GM21390 (cell line): ENCODE measurements at regions not wholly inside any gene's neighbourhood (a gene's known extent, or its start where the extent isn't known, plus 50 kb on each side); places are given as distances from the start of the nearest gene placed in this dataset.
"Not testable (repeated sequence)": the region's sequence is repeated elsewhere in the genome, so short reads cannot be mapped to it uniquely, and the experiment has no call there.

Experiments used
- ATAC-seq: cut with Tn5 transposase; IDR thresholded peaks from one replicate; pipeline ENCODE4 v1.9.1; 2021; ENCODE audit not compliant: unreplicated experiment

DNA sequence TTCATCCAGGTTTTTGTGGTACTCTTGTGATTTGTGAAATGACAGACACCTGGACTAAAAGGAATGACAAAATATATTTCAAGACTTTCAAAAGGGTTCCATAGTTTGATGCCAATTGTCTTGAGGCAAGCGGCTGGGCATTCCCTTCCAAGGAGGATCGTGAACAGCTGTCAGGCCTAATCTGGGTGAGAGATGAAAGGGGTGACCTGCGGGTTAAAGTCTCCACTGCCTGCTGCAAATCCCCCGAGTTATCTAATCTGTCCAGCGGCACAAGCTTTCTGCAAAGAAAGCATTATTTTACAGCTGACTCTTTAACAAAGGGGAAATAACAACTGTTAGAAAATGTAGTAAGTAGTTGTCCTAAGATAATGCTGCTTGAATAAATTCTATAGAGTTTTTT is 128.7 kb upstream of the MB21D2 start:
- ATAC-seq = no peak

DNA sequence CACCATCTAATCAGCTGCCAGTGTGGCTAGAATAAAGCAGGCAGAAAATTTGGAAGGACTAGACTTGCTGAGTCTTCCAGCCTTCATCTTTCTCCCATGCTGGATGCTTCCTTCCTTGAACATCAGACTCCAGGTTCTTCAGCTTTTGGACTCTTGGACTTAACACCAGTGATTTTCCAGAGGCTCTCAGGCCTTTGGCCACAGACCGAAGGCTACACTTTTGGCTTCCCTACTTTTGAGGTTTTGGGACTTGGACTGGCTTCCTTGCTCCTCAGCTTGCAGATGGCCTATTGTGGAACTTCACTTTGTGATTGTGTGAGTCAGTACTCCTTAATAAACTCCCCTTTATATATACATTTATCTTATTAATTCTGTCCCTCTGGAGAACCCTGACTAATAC is 129.8 kb upstream of the MB21D2 start:
- not testable (repeated sequence) for ATAC-seq

DNA sequence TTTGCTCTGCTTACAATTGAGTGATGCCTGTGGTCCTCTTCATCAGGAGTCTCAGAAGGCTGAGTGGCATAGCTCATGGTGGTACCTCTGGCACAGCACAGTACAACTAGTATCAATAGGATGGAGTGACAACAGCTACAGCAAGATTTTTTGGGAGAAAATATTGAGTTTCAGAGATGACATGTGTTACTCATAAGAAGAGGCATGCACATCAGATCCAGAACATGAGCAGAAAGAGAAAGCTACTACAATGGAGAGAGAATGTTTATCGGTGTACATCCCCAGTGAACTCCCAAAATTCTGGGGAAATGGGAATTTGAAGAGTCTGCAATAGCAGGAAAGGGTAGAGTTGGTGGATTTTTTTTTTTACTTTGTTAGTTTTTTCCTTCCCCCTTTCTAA is 130.5 kb upstream of the MB21D2 start:
- no peak for ATAC-seq

DNA sequence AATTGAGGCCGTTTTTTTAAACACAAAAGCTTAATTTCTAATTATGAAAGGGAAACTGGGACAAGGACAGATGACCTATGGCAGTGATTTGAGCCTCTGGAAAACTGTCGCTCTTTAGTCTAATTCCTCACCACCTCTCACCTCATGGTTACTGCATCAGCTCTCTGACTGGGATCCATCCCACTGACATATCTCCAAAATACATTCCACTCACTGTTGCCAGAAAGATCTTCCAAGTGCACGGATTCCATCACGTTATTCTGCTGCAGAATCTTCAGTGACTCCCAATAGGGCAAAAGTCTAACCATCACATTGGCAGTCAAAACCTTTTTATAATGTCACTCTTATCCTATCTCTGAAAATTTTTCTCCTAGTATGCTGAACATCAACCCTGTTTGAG is 132.3 kb upstream of the MB21D2 start:
- no peak for ATAC-seq

DNA sequence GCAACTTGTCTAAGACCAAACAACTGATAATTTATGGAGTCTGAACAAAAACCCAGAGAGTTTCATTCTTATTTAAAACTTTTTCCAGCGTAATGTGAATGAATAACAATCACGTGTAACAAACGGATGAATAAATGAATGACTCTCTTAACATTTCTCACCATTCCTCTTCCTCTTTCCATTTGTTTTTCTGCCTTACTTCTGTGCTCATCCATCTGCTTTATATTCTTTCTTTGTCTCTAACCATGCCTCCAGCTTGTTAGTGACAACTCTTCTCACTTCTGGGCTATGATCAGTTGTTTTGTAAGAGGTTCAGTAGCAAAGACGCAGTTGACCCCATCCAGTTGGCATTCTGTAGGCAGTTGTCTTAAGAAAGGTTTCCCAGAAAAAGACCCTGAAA is 133.7 kb upstream of the MB21D2 start:
- ATAC-seq = no peak

DNA sequence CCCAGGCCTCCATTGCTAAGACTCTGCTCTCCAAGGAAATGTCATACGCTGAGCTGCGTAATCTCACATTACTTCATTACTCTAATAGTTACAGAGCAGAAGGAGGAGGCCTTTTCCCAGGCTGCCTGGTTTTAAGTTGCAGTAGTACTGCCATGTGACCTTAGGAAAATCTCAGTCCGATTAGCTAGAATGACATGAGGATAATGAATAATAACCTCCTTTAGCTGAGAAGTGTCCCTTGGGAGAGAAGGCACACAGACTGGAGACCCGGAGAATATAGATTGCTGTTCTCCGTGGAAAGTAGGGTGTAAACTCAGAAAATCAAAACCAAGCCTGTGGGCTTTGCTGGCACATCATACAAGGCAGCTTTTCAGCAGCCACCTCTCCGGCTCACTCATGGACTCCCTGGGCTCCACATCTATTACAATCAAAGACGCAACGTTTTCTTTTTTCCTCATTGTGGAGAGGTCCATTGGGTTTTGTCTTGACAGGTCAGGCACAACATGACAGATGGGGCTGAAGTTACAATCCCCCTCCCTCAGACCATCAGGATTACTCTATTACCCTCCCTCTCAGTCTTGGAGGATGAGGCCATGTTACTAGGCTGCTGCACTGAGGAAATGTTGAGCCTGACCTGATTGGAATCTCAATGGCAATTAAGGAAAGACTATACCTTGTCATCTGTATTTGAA is 134.8 kb upstream of the MB21D2 start:
- ATAC-seq = no peak

DNA sequence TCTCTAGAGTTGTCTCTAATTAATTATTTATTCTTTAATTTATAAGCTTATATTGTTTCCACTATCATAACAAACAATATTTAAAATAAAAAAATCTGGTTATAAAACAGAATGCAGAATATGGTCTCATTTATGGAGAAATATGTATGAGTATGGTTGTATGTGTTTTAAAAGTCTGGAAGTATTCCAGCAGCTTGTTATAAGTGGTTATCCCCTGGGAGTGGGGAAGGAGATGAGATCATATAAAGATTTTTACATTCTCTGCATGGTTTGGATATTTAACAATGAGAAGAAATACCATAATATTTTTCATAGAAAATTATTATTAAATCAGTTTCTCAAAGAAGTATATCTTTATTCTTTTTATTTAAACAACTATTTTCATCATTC is 135.4 kb upstream of the MB21D2 start:
- ATAC-seq = no peak

DNA sequence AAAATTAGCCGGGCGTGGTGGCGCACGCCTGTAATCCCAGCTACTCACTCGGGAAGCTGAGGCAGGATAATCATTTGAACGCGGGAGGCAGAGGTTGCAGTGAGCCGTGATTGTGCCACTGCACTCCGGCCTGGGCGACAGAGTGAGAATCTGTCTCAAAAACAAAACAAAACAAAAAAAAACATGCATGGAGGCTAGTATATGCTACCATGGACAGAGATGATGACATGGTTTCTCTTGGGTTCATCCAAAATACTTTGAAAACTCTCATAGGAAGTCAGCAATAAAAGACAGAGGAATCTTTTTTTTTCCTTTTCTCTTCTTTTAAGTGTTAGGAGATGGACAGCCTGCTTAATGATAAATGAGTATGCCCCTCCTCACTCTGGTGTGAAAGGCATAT is 137.7 kb upstream of the MB21D2 start:
- ATAC-seq = no peak

DNA sequence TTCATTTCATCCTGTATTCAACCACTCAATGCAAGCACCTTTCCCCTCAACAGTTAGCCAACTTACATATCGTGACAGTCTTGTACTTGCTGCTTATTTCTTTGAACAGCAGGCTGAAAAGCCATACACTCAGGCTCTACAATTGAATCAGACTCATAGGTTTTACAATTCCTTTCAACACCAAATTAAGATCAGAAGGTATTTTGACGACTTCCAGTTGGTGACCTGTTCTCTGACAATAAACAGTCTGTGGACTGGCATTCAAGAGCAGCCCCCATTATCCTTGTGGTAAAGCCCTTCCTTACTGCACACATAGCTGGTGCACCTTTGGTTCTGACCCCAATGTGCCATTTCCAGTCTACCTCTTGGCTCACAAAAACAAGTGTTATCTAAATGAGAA is 140.0 kb upstream of the MB21D2 start:
- ATAC-seq = no peak

DNA sequence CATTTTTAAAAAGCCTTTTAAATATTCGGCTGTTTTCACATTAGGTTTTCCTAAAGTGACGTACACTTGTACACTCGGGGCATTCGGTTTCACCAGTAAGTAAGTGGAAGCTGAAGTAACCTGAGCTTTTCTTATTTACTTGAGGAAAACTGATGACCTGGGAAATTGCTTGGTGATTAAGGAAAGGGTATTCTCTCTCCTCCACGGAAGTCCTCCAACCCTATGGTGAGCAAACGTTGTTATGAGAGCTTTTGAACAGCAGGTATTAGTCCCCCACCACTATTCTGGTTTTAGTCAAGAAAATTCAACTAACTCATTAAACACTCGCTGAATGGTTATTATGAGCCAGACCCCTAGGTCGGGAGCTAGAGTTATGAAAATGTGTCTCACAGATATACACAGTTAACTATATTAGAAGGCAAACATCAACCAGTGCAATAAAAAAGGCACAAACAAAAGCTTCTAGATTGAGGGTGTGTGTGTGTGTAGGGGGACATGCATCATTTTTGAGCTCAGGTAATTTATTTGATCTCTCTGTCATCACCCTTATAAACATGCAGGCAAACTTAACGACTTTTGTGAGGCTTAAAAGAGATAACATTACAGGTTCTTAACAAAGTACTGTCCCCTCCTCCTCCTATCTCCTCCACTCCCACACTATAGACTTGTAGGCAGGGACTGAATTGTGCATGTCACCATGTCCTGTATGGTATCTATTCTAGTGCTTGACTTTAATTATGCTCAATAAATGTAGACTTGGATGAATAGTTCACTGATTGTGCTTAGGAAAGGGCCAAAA is 143.3 kb upstream of the MB21D2 start:
- no peak for ATAC-seq

DNA sequence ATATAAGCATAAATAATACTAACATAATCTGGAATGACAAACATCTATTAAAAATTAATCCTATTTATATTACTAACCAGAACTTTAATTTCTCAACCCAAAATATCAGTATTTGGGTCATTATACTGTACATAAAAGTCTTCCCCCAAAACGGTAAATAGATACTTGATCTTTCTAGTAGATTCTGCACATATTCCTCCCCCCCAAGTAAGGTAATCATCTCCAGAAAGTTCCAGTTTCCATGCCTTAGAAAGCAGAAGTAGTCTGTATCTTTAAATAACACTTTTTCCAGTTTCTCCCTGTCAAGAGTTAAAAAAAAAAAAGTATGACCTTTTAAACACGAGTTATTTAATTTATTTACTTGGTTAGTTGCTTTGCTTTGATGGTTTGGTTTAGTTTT is 150.7 kb upstream of the MB21D2 start:
- no peak for ATAC-seq

DNA sequence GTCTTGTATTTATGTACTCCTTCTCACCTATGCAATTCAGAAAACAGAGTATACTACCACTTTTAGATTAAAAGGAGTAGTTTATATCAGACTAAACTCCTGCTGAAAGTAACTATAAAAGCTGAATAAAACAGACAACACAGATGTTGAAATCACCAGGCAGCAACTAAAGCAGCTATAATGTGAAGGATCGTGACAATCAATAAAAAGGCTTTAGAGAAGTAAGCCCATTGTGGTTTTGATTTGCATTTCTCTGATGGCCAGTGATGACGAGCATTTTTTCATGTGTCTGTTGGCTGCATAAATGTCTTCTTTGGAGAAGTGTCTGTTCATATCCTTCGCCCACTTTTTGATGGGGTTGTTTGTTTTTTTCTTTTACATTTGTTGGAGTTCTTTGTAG is 152.1 kb upstream of the MB21D2 start:
- ATAC-seq = not testable (repeated sequence)

DNA sequence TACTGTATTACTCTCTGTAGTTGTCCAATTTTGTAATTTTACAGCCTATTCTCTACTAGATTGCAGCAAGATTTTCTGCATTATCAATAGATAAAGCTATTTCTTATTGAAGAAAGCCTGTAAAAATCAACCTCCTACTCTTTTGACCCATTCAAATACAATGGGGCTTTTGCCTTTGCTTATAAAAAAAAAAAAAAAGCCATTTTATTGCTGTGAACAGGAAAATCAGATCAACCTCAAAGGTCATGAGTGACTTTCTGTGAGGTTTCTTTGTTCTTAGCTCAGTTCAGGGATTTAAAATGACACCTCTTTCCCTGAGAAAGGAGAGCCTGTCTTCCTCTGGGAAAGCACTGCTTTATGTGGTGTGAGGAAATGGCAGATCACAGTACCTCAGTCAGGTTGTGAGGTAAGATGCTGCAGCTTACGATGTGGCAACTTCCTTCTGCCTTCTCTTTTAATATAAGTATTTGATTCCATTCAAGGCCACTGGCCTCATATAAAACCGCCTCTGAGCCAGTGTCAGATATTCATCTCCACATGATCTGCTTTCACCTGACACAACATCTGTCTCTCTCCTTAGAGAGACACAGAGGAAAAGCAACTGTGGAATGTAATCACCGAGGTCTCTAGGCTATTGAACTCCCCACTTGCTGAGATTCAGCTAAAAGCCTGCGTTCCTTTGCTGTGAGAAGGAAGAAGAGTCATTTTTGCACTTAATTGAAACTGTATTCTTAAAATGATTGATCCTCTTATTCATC is 161.5 kb upstream of the MB21D2 start:
- no peak for ATAC-seq

DNA sequence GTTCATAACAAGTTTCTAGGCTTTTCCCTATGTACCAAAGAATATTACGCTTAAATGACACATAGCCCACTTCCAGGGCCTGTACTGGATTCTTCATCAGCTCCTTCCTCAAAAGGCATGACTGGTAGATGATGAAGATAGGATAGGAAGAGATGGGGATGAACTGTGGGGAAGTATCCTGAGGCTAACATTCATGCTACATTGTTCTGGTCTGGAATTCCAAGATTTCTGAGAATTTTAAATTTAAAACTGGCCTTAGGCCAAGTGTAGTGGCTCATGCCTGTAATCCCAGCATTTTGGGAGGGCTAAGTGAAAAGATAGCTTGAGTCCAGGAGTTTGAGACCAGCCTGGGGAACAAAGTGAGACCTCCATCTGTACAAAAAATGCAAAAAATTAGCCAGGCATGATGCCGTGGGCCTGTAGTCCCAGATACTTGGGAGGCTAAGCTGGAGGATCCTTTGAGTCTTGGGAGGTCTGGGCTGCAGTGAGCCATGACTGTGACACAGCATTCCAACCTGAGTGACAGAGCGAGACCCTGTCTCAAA is 160.1 kb upstream of the PLAAT1 start:
- ATAC-seq = no peak

DNA sequence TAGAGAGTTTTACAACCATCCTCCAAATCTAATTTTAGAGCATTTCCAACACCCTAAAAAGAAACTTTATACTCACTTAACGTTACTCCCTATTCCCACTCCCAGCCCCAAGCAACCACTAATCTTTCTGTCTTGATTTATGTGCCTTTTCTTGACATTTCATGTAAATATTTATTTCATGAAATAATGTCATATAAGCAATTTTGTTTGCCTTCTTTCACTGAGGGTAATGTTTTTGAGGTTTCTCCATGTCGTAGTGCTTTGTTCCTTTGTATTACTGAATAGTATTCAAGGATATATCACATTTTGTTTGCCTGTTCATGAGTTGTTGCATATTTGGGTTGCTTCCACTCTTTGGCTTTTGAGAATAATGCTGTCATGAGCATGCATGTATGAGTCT is 155.4 kb upstream of the PLAAT1 start:
- no peak for ATAC-seq

DNA sequence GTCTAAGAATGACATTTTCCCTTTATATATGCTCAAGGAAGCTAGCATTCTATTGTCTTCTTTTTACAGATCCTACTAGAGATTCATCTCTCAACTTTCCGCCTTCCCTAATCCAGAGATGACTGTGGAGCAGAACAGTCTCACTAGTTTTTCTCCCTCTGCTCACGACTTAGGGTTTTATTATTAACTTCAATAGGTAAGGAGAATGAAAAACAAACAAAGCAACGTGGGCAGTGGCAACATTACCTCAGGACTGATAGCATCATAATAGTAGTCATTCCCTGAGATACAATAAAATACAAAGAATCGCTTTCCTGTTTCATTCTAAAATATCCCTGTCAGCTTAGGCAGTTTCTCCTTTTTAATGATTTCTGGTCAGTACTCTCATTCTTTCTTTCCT is 154.3 kb upstream of the PLAAT1 start:
- ATAC-seq = no peak

DNA sequence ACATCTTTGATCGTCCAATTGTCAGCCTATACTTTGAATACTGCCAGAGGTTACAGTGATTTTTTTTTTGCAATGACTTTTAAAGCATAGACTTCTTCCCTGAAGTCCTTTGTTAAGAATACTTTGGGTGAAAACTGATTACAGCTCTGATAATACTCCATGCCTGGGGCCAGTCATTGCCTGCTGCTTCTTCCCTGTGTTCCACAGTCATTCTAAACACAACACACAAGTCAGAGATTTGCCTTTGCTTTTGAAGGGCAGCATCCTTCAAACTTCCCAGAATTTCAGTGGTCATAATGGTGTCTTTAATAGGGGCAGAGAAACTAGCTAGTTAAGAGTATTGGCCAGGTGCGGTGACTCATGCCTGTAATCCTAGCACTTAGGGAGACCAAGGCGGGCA is 153.7 kb upstream of the PLAAT1 start:
- no peak for ATAC-seq

DNA sequence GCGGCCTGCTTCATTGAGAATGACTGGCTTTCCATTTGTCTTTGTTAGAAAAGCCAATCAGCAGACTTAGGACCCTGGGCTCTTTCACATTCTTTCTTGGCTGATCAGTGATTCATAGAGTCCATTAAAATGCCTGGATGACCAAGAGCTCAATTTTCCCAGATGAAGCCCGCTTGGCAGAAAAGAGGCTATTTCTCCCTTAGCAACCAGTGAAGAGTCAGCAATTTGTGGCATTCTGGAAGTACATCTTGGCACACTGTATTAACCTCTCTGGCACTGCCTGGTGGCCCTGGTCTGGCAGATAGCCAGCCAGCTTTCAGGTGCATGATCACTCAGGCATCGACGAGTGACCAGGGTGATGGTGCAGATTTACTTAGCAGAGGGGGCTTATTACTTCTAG is 145.7 kb upstream of the PLAAT1 start:
- no peak for ATAC-seq

DNA sequence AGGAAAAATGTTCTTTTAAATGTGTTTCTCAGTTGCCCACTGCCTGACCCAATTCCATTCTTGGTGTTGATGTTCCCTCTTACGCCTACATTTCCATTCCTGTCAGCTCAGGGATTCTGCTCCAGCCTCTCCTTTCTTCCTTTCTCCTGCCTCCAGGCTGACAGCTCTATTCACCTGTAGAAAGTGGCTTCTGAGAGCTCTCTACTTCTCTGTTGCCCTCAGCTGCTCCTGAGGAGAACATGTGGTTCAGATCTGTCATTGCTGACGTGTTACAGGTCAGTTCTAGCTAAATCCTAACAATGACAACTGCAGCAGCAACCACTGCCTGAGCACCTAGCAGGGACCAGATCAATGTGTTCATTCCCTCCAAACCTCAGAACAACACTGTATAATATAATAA is 144.9 kb upstream of the PLAAT1 start:
- no peak for ATAC-seq

DNA sequence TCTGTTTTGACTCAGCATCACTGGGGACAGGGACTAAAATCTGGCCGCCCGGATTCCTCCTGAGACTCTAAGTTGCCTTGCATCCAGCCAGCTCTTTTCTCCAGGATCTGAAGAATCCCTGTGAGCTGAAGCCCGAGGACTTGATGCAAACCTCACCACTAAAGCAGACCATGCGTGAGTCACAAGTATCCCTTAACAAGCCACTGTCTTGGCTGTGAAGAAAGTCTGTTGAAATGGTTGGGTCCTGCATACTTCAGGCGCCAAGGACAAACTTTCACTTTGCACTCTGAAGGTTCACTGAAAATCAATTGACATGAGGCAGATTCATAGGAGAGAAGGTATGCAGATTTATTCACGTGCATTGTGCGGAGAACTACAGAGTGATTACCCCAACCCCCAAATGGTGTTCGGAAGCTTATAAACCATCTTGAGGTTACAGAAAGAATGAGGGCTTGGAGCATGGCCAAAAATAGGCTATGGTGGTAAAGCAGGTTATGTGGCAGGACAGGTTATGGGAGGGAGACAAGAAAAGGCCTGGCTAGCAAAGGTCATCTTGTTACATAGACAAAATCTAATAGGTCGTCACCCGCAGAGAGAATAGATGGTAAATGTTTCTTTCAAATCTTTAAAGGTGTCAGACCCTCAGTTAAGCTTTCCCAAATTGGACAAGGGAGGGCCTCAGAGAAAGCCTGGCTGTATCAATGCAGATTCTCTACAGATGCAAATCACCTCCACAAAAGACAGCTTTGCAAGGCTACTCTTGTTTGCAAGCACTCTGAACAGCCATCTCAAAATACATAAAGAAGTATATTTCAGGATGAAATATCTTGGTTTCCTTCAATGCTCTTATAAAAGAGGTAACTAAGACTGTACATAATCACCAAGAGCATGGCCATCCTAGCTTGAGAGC is 126.3 kb upstream of the PLAAT1 start:
- ATAC-seq = no peak

DNA sequence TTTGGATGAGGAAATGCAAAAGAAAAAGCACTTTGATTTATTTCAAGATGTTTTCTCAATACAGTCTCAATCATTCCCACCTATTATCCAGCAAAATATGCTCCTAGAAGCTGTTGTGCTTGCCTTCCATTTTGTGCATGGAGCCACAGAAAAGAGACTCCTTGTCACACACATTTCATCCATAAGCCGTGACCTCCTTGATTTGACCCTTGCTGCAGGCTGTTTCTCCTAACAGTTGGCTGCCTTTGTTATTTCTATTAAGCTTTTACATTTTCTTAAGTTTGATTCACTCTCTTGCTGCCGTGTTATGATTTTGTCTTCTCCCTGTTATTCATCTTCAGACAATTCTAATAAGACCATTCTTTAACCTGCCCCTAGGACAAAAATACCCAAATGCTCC is 124.2 kb upstream of the PLAAT1 start:
- ATAC-seq = no peak
